ENCODE measurements at regions not wholly inside any gene's neighbourhood (a gene's known extent, or its start where the extent isn't known, plus 50 kb on each side); places are given as distances from the start of the nearest gene placed in this dataset.

DNA sequence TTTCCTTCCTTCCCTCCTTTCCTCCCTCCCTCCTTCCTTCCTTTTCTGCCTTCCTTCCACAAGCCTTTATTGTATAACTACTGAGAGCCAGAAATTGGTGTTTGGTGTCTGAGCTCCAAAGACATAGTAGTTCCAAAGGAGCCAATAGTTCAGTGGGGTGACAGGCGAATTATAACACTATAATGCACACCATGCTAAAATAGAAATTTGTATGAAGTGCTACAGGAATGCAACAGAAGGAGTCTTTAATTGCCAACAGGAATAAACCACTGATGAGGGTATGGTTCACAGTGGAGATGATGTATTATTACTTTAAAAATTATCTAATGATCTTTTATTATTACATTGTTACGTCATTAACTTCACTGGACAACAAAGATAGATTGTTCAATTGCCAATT lies 158.8 kb upstream of the SP8 start:
- no peak for DNase-seq (ENCODE audit: low read depth)
- Histone ChIP-seq H3K27me3 (ENCODE audit: control insufficient read depth, insufficient read depth, low read length) (no peaks in the 10 kb centered on the region), H3K4me3 (ENCODE audit: low read depth, low read length) (no peak overlapping the region), H3K36me3 (ENCODE audit: control insufficient read depth, insufficient read depth, low read length) (no peaks in the 10 kb centered on the region)
- TF ChIP-seq, protein P1, sequence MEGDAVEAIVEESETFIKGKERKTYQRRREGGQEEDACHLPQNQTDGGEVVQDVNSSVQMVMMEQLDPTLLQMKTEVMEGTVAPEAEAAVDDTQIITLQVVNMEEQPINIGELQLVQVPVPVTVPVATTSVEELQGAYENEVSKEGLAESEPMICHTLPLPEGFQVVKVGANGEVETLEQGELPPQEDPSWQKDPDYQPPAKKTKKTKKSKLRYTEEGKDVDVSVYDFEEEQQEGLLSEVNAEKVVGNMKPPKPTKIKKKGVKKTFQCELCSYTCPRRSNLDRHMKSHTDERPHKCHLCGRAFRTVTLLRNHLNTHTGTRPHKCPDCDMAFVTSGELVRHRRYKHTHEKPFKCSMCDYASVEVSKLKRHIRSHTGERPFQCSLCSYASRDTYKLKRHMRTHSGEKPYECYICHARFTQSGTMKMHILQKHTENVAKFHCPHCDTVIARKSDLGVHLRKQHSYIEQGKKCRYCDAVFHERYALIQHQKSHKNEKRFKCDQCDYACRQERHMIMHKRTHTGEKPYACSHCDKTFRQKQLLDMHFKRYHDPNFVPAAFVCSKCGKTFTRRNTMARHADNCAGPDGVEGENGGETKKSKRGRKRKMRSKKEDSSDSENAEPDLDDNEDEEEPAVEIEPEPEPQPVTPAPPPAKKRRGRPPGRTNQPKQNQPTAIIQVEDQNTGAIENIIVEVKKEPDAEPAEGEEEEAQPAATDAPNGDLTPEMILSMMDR (IDR thresholded peaks at IDR 0.05; ENCODE audit: insufficient read depth, low read length, poor library complexity, severe bottlenecking) = no peak

DNA sequence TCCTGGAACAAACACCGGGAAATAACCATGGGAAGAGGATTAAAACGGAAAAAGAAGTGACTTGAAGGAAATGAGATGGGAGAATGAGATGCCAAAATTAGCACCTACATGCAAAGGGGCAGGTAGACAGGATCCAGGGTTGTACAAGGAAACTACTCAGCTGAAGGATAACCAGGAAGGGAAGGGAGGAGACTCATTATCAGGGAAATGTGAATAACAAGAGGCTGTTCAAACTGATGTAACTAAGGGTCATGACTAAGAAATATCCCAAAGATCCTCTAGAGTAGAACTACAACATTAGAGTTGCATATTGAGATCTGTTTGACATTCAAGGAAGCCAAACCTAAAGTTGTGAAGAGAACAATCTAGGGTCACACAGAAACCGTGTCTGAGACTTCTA lies 166.2 kb upstream of the SP8 start:
- Histone ChIP-seq H3K36me3 (ENCODE audit: control insufficient read depth, insufficient read depth, low read length) (no peaks in the 10 kb centered on the region), H3K4me3 (ENCODE audit: low read depth, low read length) (no peak overlapping the region), H3K27me3 (ENCODE audit: control insufficient read depth, insufficient read depth, low read length) (no peaks in the 10 kb centered on the region)
- DNase-seq (ENCODE audit: low read depth) = no peak
- TF ChIP-seq, protein P1 (IDR thresholded peaks at IDR 0.05; ENCODE audit: insufficient read depth, low read length, poor library complexity, severe bottlenecking) = no peak

DNA sequence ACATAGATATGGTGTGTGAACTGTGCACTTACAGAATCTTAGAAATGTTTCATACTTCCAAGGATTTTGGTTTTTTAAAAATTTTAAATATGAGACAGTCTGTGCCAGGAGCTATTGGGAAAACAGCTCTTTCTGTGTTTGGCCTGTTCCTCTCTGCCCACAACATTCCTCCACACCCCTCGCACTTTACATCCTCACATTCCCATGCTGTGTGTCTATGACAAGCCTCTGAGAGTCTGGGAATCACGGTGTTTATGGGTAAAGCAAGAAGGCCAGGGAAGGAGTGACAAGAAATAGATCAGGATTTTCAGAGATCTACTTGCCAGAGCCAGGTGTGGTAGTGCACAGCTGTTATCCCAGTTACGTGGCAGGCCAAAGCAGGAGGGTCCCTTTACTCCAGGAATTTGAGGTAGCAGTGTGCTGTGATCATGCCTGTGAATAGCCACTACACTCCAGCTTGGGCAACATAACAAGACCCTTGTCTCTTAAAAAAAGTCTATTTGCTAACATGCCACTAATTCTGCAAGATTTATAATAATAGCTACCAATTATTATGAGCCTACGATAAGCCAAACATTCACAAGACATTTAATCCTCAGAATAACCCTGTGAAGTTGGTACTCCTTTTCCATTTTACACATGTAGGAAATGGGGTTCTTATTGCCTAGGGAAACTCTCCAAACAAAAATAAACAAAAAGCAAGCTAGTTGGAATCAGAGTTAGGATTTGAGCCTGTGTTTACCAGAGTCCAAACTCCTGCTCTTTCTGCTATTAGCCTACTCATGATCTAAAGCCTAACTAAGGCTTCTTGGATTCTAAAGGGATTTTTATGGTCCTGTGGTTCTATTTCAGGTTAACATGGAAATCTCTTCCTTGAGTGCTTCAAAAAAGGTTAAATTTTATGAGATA lies 168.3 kb upstream of the SP8 start:
- Histone ChIP-seq H3K36me3 (ENCODE audit: control insufficient read depth, insufficient read depth, low read length) (no peaks in the 10 kb centered on the region), H3K27me3 (ENCODE audit: control insufficient read depth, insufficient read depth, low read length) (no peaks in the 10 kb centered on the region), H3K4me3 (ENCODE audit: low read depth, low read length) (no peak overlapping the region)
- TF ChIP-seq, protein P1 (IDR thresholded peaks at IDR 0.05; ENCODE audit: insufficient read depth, low read length, poor library complexity, severe bottlenecking) = no peak
- no peak for DNase-seq (ENCODE audit: low read depth)

DNA sequence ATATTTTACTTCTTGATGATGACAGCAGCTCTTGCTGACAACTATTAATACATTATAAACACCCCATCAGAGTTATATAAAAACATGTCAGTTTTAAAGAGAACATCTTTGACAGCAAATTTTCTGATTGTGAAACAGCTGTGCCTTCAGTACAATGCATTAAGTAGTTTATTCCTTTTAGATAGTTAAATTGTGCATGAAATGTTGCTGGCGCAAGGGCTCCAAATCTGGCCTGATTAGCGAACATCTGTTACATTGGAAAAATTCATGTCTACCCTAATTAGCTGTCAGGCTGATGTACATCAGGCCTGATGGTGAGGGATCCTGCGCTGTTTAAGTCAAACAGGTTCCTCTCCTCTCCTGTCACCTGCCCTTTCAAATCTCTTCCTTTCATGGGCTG lies 171.9 kb upstream of the SP8 start:
- Histone ChIP-seq H3K4me3 (ENCODE audit: low read depth, low read length) (no peak overlapping the region), H3K36me3 (ENCODE audit: control insufficient read depth, insufficient read depth, low read length) (no peaks in the 10 kb centered on the region)
- TF ChIP-seq, protein P1 (IDR thresholded peaks at IDR 0.05; ENCODE audit: insufficient read depth, low read length, poor library complexity, severe bottlenecking) = no peak

DNA sequence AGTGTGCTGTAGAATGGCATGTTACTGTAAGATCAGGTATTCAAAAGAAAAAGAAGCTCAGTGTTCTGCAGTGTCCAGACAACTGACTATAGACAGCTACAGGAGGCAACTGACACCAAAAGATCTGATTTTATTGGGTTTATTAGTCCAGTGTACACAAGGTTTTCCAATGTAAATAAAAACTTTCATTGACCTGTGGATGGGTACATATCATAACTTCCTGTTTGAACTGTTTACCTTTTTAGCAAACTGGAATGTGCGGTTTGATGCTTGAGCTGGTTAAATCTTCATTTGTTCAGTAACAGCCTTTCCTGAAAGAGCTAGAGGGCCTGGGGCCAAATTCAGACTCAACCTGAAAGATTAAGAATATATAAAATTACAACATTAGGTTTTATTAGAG lies 172.6 kb upstream of the SP8 start:
- no peaks in the 10 kb centered on the region for H3K36me3 ChIP-seq (ENCODE audit: control insufficient read depth, insufficient read depth, low read length)
- no peak for DNase-seq (ENCODE audit: low read depth)
- H3K4me3 ChIP-seq (ENCODE audit: low read depth, low read length) = no peak overlapping the region
- H3K27me3 ChIP-seq (ENCODE audit: control insufficient read depth, insufficient read depth, low read length) = no peaks in the 10 kb centered on the region
- TF ChIP-seq, protein P1 (IDR thresholded peaks at IDR 0.05; ENCODE audit: insufficient read depth, low read length, poor library complexity, severe bottlenecking) = no peak

More for the DNA sequence above, 171.9 kb upstream of the SP8 start:
- DNase-seq (ENCODE audit: low read depth) = no peak
- H3K27me3 ChIP-seq (ENCODE audit: control insufficient read depth, insufficient read depth, low read length) = no peaks in the 10 kb centered on the region
